H1 (cell line): ENCODE measurements at regions not wholly inside any gene's neighbourhood (a gene's known extent, or its start where the extent isn't known, plus 50 kb on each side); places are given as distances from the start of the nearest gene placed in this dataset.

Experiments
- CTCF ChIA-PET: fragments of 300-600 bp; sonication (Branson Sonifier 250); formaldehyde crosslinking; loops from one replicate; lab custom pipeline; 2021; ENCODE audit not compliant: partially characterized antibody; lab: Charles Lee
- POLR2A ChIA-PET: fragments of 300-600 bp; sonication (Branson Sonifier 250); formaldehyde crosslinking; loops from one replicate; lab custom pipeline; 2021; ENCODE audit warnings: inconsistent platforms; ENCODE audit not compliant: partially characterized antibody; lab: Charles Lee
- DNase-seq, 2 experiments: peaks; one replicate each; pipeline versions ENCODE4 v3.0.0 to v3.0.0-alpha.2; 2010 to 2022; ENCODE audit warnings: low spot score in 2 of 2, low read depth in 1 of 2, mixed read lengths in 1 of 2
- FAIRE-seq: peaks from 2 replicates; lab custom pipeline; 2011; peaks lifted over from hg19 to GRCh38; lab: Jason Lieb, UNC
- H2AFZ ChIP-seq: 2 replicates; pipeline ENCODE4 v1.8.1; 2012; ENCODE audit warnings: low read length, inconsistent platforms
- H2AK5ac ChIP-seq: 2 replicates; pipeline ENCODE4 v1.6.1; 2013; ENCODE audit warnings: low read depth, low read length
- H2BK120ac ChIP-seq: replicated peaks from 2 replicates; pipeline ENCODE3; 2013; ENCODE audit warnings: low read depth, low read length, inconsistent platforms
- H2BK12ac ChIP-seq: 2 replicates; pipeline ENCODE4 v1.6.1; 2013; ENCODE audit warnings: low read depth, low read length
- H2BK15ac ChIP-seq: 2 replicates; pipeline ENCODE4 v1.6.1; 2013; ENCODE audit warnings: low read length
- H2BK20ac ChIP-seq: 2 replicates; pipeline ENCODE4 v1.6.1; 2013; ENCODE audit warnings: low read length
- H2BK5ac ChIP-seq: 2 replicates; pipeline ENCODE4 v1.6.1; 2013; ENCODE audit warnings: low read depth, low read length
- H3K14ac ChIP-seq: 2 replicates; pipeline ENCODE4 v1.6.1; 2013; ENCODE audit warnings: inconsistent platforms; ENCODE audit not compliant: insufficient read length
- H3K18ac ChIP-seq: 2 replicates; pipeline ENCODE4 v1.6.1; 2013; ENCODE audit warnings: low read length; ENCODE audit errors: extremely low read depth
- H3K23ac ChIP-seq: 2 replicates; pipeline ENCODE4 v1.6.1; 2013; ENCODE audit warnings: inconsistent platforms; ENCODE audit not compliant: insufficient read length
- H3K23me2 ChIP-seq: 2 replicates; pipeline ENCODE4 v1.6.1; 2013; ENCODE audit warnings: low read depth, low read length
- H3K27ac ChIP-seq: 2 replicates; pipeline ENCODE4 v1.6.1; 2011; ENCODE audit warnings: low read depth, low read length, inconsistent platforms
- H3K27me3 ChIP-seq, 4 experiments: replicated peaks in 1 of 4; 1 replicate in 1 of 4; 2 replicates in 3 of 4; pipeline versions ENCODE4 v1.6.1 to v1.8.1; 2011 to 2013; ENCODE audit warnings: low read length in 3 of 4, mild to moderate bottlenecking in 3 of 4, inconsistent platforms in 2 of 4, mixed read lengths in 2 of 4, moderate library complexity in 1 of 4; ENCODE audit not compliant: control insufficient read depth in 3 of 4, insufficient read depth in 3 of 4; ENCODE audit errors: extremely low read depth in 1 of 4
- H3K36me3 ChIP-seq, 4 experiments: 2 replicates each; pipeline versions ENCODE4 v1.6.1 to v1.8.1; 2011 to 2013; ENCODE audit warnings: mild to moderate bottlenecking in 4 of 4, low read length in 3 of 4, moderate library complexity in 2 of 4, control low read depth in 1 of 4, inconsistent platforms in 1 of 4; ENCODE audit not compliant: insufficient read depth in 4 of 4, control insufficient read depth in 2 of 4
- H3K4ac ChIP-seq: replicated peaks from 2 replicates; pipeline ENCODE3; 2013; ENCODE audit warnings: low read length, low read depth, mixed read lengths, inconsistent platforms; ENCODE audit not compliant: insufficient read length
- H3K4me1 ChIP-seq, 4 experiments: replicated peaks in 1 of 4; 1 replicate in 1 of 4; 2 replicates in 3 of 4; pipeline versions ENCODE4 v1.6.1 to v1.8.1; 2011 to 2013; ENCODE audit warnings: low read length in 3 of 4, inconsistent platforms in 2 of 4, mixed read lengths in 1 of 4; ENCODE audit not compliant: insufficient read depth in 4 of 4, control insufficient read depth in 3 of 4
- H3K4me2 ChIP-seq, 2 experiments: 2 replicates each; pipeline versions ENCODE4 v1.6.1 to v1.8.1; 2011 to 2013; ENCODE audit warnings: low read depth in 2 of 2, low read length in 2 of 2, control low read depth in 1 of 2, inconsistent platforms in 1 of 2, mild to moderate bottlenecking in 1 of 2; ENCODE audit not compliant: insufficient read depth in 1 of 2
- H3K4me3 ChIP-seq, 4 experiments: fragments of 200-600, 300-600 bp in 1 of 4; sonication (generic), shearing (Covaris generic), sonication (Bioruptor Twin) in 1 of 4; 2 replicates each; pipeline versions ENCODE4 v1.5.1 to v1.8.1; 2011 to 2016; ENCODE audit warnings: low read length in 4 of 4, low read depth in 3 of 4, control low read depth in 2 of 4, inconsistent platforms in 2 of 4, mild to moderate bottlenecking in 2 of 4, mixed read lengths in 1 of 4, moderate library complexity in 1 of 4; ENCODE audit not compliant: insufficient read depth in 2 of 4; ENCODE audit errors: extremely low read depth in 1 of 4
- H3K56ac ChIP-seq: replicated peaks from 2 replicates; pipeline ENCODE3; 2013; ENCODE audit warnings: low read depth, mild to moderate bottlenecking, mixed read lengths, low read length, inconsistent platforms; ENCODE audit not compliant: insufficient read length
- H3K79me1 ChIP-seq: 2 replicates; pipeline ENCODE4 v1.6.1; 2013; ENCODE audit warnings: low read depth, low read length, control low read depth
- H3K79me2 ChIP-seq, 2 experiments: 2 replicates each; pipeline versions ENCODE4 v1.6.1 to v1.8.1; 2012 to 2013; ENCODE audit warnings: low read length in 2 of 2, mild to moderate bottlenecking in 2 of 2, inconsistent platforms in 1 of 2; ENCODE audit not compliant: insufficient read depth in 2 of 2, control insufficient read depth in 1 of 2
- H3K9ac ChIP-seq, 4 experiments: replicated peaks in 1 of 4; 1 replicate in 1 of 4; 2 replicates in 3 of 4; pipeline versions ENCODE4 v1.6.1 to v1.8.1; 2011 to 2013; ENCODE audit warnings: low read depth in 3 of 4, low read length in 3 of 4, control low read depth in 2 of 4, mild to moderate bottlenecking in 2 of 4, moderate library complexity in 2 of 4, inconsistent platforms in 1 of 4; ENCODE audit errors: extremely low read depth in 1 of 4
- H3K9me3 ChIP-seq, 2 experiments: 2 replicates each; pipeline versions ENCODE4 v1.6.1 to v1.8.1; 2012 to 2013; ENCODE audit warnings: mild to moderate bottlenecking in 2 of 2, moderate library complexity in 2 of 2, control low read depth in 1 of 2, inconsistent platforms in 1 of 2, low read depth in 1 of 2, low read length in 1 of 2, mixed read lengths in 1 of 2; ENCODE audit not compliant: insufficient read depth in 2 of 2
- H4K20me1 ChIP-seq, 2 experiments: replicated peaks in 1 of 2; 2 replicates each; pipeline versions ENCODE3 to v1.8.1; 2011 to 2013; ENCODE audit warnings: inconsistent platforms in 2 of 2, low read length in 2 of 2, mild to moderate bottlenecking in 1 of 2; ENCODE audit not compliant: insufficient read depth in 2 of 2, control insufficient read depth in 1 of 2
- H4K5ac ChIP-seq: 2 replicates; pipeline ENCODE4 v1.6.1; 2013; ENCODE audit warnings: low read length, low read depth, mixed read lengths, inconsistent platforms; ENCODE audit not compliant: insufficient read length
- H4K8ac ChIP-seq: 2 replicates; pipeline ENCODE4 v1.8.0; 2013; ENCODE audit warnings: mild to moderate bottlenecking, moderate library complexity, low read length, inconsistent platforms; ENCODE audit not compliant: insufficient read depth; ENCODE audit errors: extremely low read depth
- H4K91ac ChIP-seq: replicated peaks from 2 replicates; pipeline ENCODE3; 2013; ENCODE audit warnings: low read length, mixed read lengths, inconsistent platforms; ENCODE audit not compliant: insufficient read length
- ASH2L ChIP-seq: fragments of 200-600, 300-600 bp; sonication (generic); IDR thresholded peaks from one replicate; pipeline ENCODE4 v1.7.1; 2017; ENCODE audit warnings: low read length
- BRCA1 ChIP-seq: IDR thresholded peaks from 2 replicates; pipeline ENCODE4 v1.6.1; 2012; ENCODE audit warnings: low read depth, low read length, improper control_type of control experiment
- CHD2 ChIP-seq: IDR thresholded peaks from 2 replicates; pipeline ENCODE4 v1.6.1; 2012; ENCODE audit warnings: low read length, improper control_type of control experiment
- JUND ChIP-seq: IDR thresholded peaks from 2 replicates; pipeline ENCODE4 v1.6.1; 2011; ENCODE audit warnings: mild to moderate bottlenecking, improper control_type of control experiment, low read length
- KDM5A ChIP-seq: fragments of 200-600 bp; IDR thresholded peaks from 2 replicates; pipeline ENCODE4 v1.7.1; 2012; ENCODE audit warnings: mild to moderate bottlenecking, low read length, inconsistent platforms, mixed read lengths
- MAX ChIP-seq: IDR thresholded peaks from 2 replicates; pipeline ENCODE4 v1.6.1; 2012; ENCODE audit warnings: inconsistent platforms
- POLR2A ChIP-seq, 2 experiments: IDR thresholded peaks; 1 replicate in 1 of 2; 2 replicates in 1 of 2; pipeline ENCODE4 v1.6.1; 2011; ENCODE audit warnings: low read depth in 2 of 2, low read length in 2 of 2, mild to moderate bottlenecking in 2 of 2; ENCODE audit errors: control extremely low read depth in 1 of 2
- RAD21 ChIP-seq, 2 experiments: IDR thresholded peaks in 1 of 2; conservative IDR thresholded peaks in 1 of 2; 2 replicates each; pipeline ENCODE4 v1.6.1; 2011; ENCODE audit warnings: low read depth in 2 of 2, low read length in 2 of 2, improper control_type of control experiment in 1 of 2, inconsistent platforms in 1 of 2, mild to moderate bottlenecking in 1 of 2, moderate library complexity in 1 of 2
- RBBP5 ChIP-seq: IDR thresholded peaks from 2 replicates; pipeline ENCODE4 v1.7.1; 2012; ENCODE audit warnings: low read depth, mild to moderate bottlenecking, inconsistent platforms, low read length, moderate library complexity, borderline replicate concordance
- RXRA ChIP-seq: IDR thresholded peaks from 2 replicates; pipeline ENCODE4 v1.6.1; 2011; ENCODE audit warnings: low read depth, mild to moderate bottlenecking, low read length, moderate library complexity; ENCODE audit not compliant: insufficient read depth
- SIRT6 ChIP-seq: IDR thresholded peaks from one replicate; pipeline ENCODE4 v1.7.1; 2012; ENCODE audit warnings: low read length, inconsistent platforms
- TBP ChIP-seq: IDR thresholded peaks from 2 replicates; pipeline ENCODE4 v1.6.1; 2011; ENCODE audit warnings: low read depth, low read length, improper control_type of control experiment
- WGBS, 2 experiments: shearing (Covaris generic) in 1 of 2; methylation state at CpG; one replicate each; pipeline versions ENCODE4 v1.1.6 to v1.1.7; 2013 to 2015; ENCODE audit warnings: low lambda C conversion rate in 2 of 2, mixed read lengths in 2 of 2, inconsistent platforms in 1 of 2, low coverage in 1 of 2, missing lambda C conversion rate in 1 of 2; ENCODE audit not compliant: insufficient replicate concordance in 2 of 2, insufficient coverage in 1 of 2, insufficient read length in 1 of 2; ENCODE audit errors: extremely low coverage in 1 of 2, missing lambda C conversion rate in 1 of 2; 5-methylcytosine and 5-hydroxymethylcytosine counted together

DNA sequence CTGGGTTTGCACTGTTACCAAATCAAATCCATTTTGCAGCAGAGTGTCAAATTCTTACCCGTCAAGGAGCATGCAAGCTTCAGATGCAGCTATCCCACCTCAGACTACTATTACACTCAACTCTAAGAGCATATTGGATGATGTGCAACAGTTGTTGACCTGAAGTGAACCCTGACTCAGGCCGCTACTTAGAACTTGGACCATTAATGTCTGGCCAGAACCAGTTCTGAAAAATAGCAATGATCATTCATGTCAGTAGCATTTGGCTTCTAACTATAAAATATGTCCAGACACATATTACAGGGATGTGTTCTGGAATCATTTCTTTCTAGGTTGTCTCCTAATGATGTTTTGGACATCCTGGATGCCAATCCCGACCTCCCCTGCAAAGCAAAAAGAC is 135.5 kb upstream of the PKDCC start (continued):
- TF ChIP-seq TBP, result no peak

DNA sequence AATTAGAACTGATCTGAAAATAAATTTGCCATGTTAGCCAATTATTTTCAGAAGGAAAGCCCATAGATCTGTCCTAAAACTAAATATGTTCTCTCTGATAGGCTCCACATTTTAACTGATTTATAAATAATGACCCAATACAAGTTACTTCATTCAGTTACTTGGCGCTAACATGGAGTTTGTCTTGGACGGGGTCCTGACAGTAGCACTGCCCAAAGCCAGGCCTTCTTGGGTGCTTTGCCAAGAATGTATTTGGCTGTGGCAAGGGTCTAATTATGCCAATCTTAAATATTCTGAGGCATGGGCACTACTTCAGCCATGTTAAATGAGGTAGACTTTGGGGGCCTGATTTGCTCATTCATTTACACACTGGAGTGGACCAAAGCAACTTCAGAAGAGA is 135.0 kb upstream of the PKDCC start:
- Histone ChIP-seq H2BK5ac (no peak overlapping the region), H3K23me2 (no peaks in the 10 kb centered on the region), H3K79me2 (no peaks in the 10 kb centered on the region), H2BK12ac (no peak overlapping the region), H3K27me3 (no peaks in the 10 kb centered on the region), H3K79me1 (no peaks in the 10 kb centered on the region), H3K4me2 (no peak overlapping the region), H4K91ac (no peak overlapping the region), H3K4ac (no peak overlapping the region), H3K27ac (no peak overlapping the region), H2AK5ac (no peak overlapping the region), H2BK15ac (no peak overlapping the region), H4K8ac (no peak overlapping the region), H3K4me1 (no peaks in the 10 kb centered on the region), H3K36me3 (no peaks in the 10 kb centered on the region), H2BK20ac (no peak overlapping the region), H3K9me3 (no peaks in the 10 kb centered on the region), H4K20me1 (no peaks in the 10 kb centered on the region), H3K56ac (no peak overlapping the region), H2AFZ (no peak overlapping the region), H3K9ac (no peak overlapping the region), H3K4me3 (no peak overlapping the region), H2BK120ac (no peak overlapping the region), H3K23ac (no peak overlapping the region), H3K14ac (no peak overlapping the region), H3K18ac (no peak overlapping the region), H4K5ac (no peak overlapping the region)
- no peak for FAIRE-seq
- no peak for DNase-seq
- POLR2A ChIA-PET, result no interaction called here
- TF ChIP-seq RXRA, result no peak
- TF ChIP-seq RBBP5, result no peak
- no peak for TF ChIP-seq MAX
- TF ChIP-seq ASH2L, result no peak
- no peak for TF ChIP-seq RAD21 (IDR thresholded peaks at IDR 0.05 in 1 of 2, conservative IDR thresholded peaks at IDR 0.05 in 1 of 2; ENCODE audit: low read depth in 2 of 2, low read length in 2 of 2)
- no peak for TF ChIP-seq POLR2A (IDR thresholded peaks at IDR 0.05; ENCODE audit: control extremely low read depth in 1 of 2, low read depth in 2 of 2, low read length in 2 of 2)
- TF ChIP-seq SIRT6, result no peak
- TF ChIP-seq JUND, result no peak
- no peak for TF ChIP-seq TBP
- TF ChIP-seq CHD2, result no peak
- TF ChIP-seq BRCA1, result no peak
- TF ChIP-seq KDM5A, result no peak
- 87% methylated on average over 2 of the region's 2 CpGs; no CpG with 5 or more reads in 1 of the 2 experiments for WGBS, 2 experiments
- CTCF ChIA-PET, result interaction anchor here (0.6 kb wide), 1 partner anchor 751 kb away, joined by 3 read pairs; no protein-coding TSS in a partner anchor
